Dedifferentiated amniotic fluid mesenchymal stem cell (primary cell): ENCODE measurements at regions not wholly inside any gene's neighbourhood (a gene's known extent, or its start where the extent isn't known, plus 50 kb on each side); places are given as distances from the start of the nearest gene placed in this dataset.
A peak's percentile ranks its signal among the peaks of the same experiment; 100 is the strongest.
"Not testable (repeated sequence)": the region's sequence is repeated elsewhere in the genome, so short reads cannot be mapped to it uniquely, and the experiment has no call there.

Source experiments
- DNase-seq: peaks from one replicate; pipeline ENCODE4 v3.0.0-alpha.2; 2016; ENCODE audit errors: extremely low spot score

GRCh38 chr1:65062339-65062738 is 85.7 kb upstream of the AK4 start:
- DNase-seq = no peak

- no peak for DNase-seq
Measured at GRCh38 chr1:65063025-65063424, 85.0 kb upstream of the AK4 start.

GRCh38 chr1:65064981-65065380 is 83.0 kb upstream of the AK4 start:
- DNase-seq = no peak

- DNase-seq = no peak
Measured at GRCh38 chr1:65065524-65066418, 82.2 kb upstream of the AK4 start.

GRCh38 chr1:65066419-65066765 is 81.6 kb upstream of the AK4 start:
- no peak for DNase-seq

- DNase-seq = peak; percentile 79
Measured at GRCh38 chr1:65066766-65067490, 81.1 kb upstream of the AK4 start.

GRCh38 chr1:65067491-65068201 is 80.4 kb upstream of the AK4 start:
- DNase-seq = peak; percentile 77

GRCh38 chr1:65068202-65069010 is 79.6 kb upstream of the AK4 start:
- DNase-seq = peak; percentile 47

GRCh38 chr1:65069011-65069565 is 78.9 kb upstream of the AK4 start:
- DNase-seq = no peak

GRCh38 chr1:65072845-65073244 is 75.2 kb upstream of the AK4 start:
- DNase-seq = no peak

- DNase-seq = peak; percentile 50
Measured at GRCh38 chr1:65075123-65075976, 72.7 kb upstream of the AK4 start.

GRCh38 chr1:65077369-65077768 is 70.6 kb upstream of the AK4 start:
- no peak for DNase-seq

GRCh38 chr1:65079941-65080340 is 68.1 kb upstream of the AK4 start:
- DNase-seq = no peak

GRCh38 chr1:65082346-65083040 is 65.5 kb upstream of the AK4 start:
- peak; percentile 29 for DNase-seq

- DNase-seq = no peak
Measured at GRCh38 chr1:65083263-65083896, 64.6 kb upstream of the AK4 start.

GRCh38 chr1:65084066-65084465 is 63.9 kb upstream of the AK4 start:
- no peak for DNase-seq

- not testable (repeated sequence) for DNase-seq
Measured at GRCh38 chr1:65087519-65087918, 60.5 kb upstream of the AK4 start.

GRCh38 chr1:65090406-65090805 is 57.6 kb upstream of the AK4 start:
- DNase-seq = no peak

GRCh38 chr1:65092691-65093090 is 55.3 kb upstream of the AK4 start:
- DNase-seq = no peak
